ENCODE measurements at regions not wholly inside any gene's neighbourhood (a gene's known extent, or its start where the extent isn't known, plus 50 kb on each side); places are given as distances from the start of the nearest gene placed in this dataset.
A peak's percentile ranks its signal among the peaks of the same experiment; 100 is the strongest.

GRCh38 chr7:101736084-101736483 is 81.3 kb upstream of the CUX1 start:
- H3K4me3 Mint-ChIP-seq, result no peak overlapping the region
- peaks cover 2% of the 10 kb centered on the region for H3K9me3 Mint-ChIP-seq (ENCODE audit: insufficient read depth)
- intact Hi-C loops (cut with micrococcal nuclease), result no loop called here
- no peak for DNase-seq
- no peak overlapping the region for H3K9ac ChIP-seq (ENCODE audit: low read length)
- H3K27me3 ChIP-seq (replicated peaks in 1 of 4; ENCODE audit: control extremely low read depth in 1 of 4, control insufficient read depth in 3 of 4, insufficient read depth in 4 of 4, low read length in 3 of 4), result no peaks in the 10 kb centered on the region
- ChIA-PET POLR2A (interaction anchor here (0.7 kb wide), 2 partner anchors 37 to 59 kb away, joined by 3 to 8 read pairs; no protein-coding TSS in a partner anchor), CTCF (no interaction called here)
- no peak overlapping the region for H3K27ac Mint-ChIP-seq
- no peak overlapping the region for H3K4me3 ChIP-seq (ENCODE audit: control extremely low read depth in 1 of 5, extremely low read depth in 1 of 5, insufficient read depth in 1 of 5, low read depth in 2 of 5, low read length in 4 of 5)
- no peaks in the 10 kb centered on the region for H4K20me1 ChIP-seq (ENCODE audit: control insufficient read depth, insufficient read depth, low read length, poor library complexity, severe bottlenecking)
- no peak for ATAC-seq (ENCODE audit: low read depth)
- H3K9me3 ChIP-seq (ENCODE audit: control extremely low read depth in 1 of 3, control insufficient read depth in 2 of 3, insufficient read depth in 1 of 3, low read length in 2 of 3), result peaks cover 0 to 2% (median 0%) of the 10 kb centered on the region in 3 donors
- no peak overlapping the region for H3K27ac ChIP-seq (ENCODE audit: low read length in 2 of 2)
- peaks cover 6% of the 10 kb centered on the region for H3K27me3 Mint-ChIP-seq
- H2AFZ ChIP-seq (ENCODE audit: insufficient read depth, low read depth, low read length, poor library complexity, severe bottlenecking), result no peak overlapping the region
- H3K79me2 ChIP-seq (ENCODE audit: control insufficient read depth, insufficient read depth, low read length), result no peaks in the 10 kb centered on the region
- H3K4me1 Mint-ChIP-seq, result peaks cover 19% of the 10 kb centered on the region
- 90% methylated on average over 1 of the region's 3 CpGs for WGBS (ENCODE audit: insufficient coverage)
- TF ChIP-seq CTCF (IDR thresholded peaks at IDR 0.05) (no peak), EZH2 (IDR thresholded peaks at IDR 0.05; ENCODE audit: borderline replicate concordance, insufficient read depth, low read depth, low read length, poor library complexity, severe bottlenecking) (no peak)
- no peaks in the 10 kb centered on the region for H3K36me3 ChIP-seq (replicated peaks in 1 of 2; ENCODE audit: control extremely low read depth in 1 of 2, control insufficient read depth in 1 of 2, extremely low read depth in 1 of 2, insufficient read depth in 2 of 2, low read length in 1 of 2)
- peaks cover 12 to 21% of the 10 kb centered on the region in 2 donors for H3K4me1 ChIP-seq (ENCODE audit: control insufficient read depth in 2 of 2, insufficient read depth in 2 of 2, low read length in 2 of 2)
- H3K4me2 ChIP-seq (replicated peaks; ENCODE audit: low read depth, low read length, poor library complexity, severe bottlenecking), result no peak overlapping the region

DNA sequence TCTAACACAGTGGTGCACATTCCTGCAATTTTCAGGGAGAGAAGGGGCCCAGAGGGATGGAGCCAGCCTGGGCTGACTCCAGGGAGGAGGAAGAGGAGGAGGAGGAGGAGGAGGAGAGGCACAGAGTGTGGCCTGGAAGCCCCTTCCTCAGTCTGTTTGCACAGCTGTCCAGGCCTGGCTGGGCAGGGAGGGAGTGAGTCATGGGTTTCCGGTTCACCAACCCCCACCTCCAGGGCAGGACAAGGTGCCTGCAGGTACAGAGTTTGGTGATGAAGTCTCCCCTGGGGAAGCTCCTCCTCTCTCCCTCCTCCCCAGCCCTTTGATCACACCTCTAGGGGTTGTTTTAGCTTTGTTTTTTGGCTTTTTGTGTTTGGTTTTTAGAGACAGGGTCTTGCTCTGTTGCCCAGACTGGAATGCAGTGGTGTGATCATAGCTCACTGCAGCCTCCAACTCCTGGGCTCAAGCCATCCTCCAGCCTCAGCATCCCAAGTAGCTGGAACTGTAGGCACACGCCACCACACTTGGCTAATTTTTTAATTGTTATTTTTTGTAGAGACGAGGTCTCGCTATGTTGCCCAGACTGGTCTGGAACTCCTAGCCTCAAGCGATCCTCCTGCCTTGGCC is 77.5 kb upstream of the CUX1 start:
- DNase-seq (no peak), ATAC-seq (ENCODE audit: low read depth) (peak; percentile 23)
- H3K27ac ChIP-seq (ENCODE audit: low read length in 2 of 2), result no peak overlapping the region
- H3K9me3 Mint-ChIP-seq (ENCODE audit: insufficient read depth), result peaks cover 2% of the 10 kb centered on the region
- H3K27me3 ChIP-seq (replicated peaks in 1 of 4; ENCODE audit: control extremely low read depth in 1 of 4, control insufficient read depth in 3 of 4, insufficient read depth in 4 of 4, low read length in 3 of 4), result peaks cover 0 to 8% (median 0%) of the 10 kb centered on the region in 4 experiments
- no peaks in the 10 kb centered on the region for H3K27me3 Mint-ChIP-seq
- H3K4me1 Mint-ChIP-seq, result peaks cover 37% of the 10 kb centered on the region
- WGBS (ENCODE audit: insufficient coverage), result 84% methylated on average over 4 of the region's 5 CpGs
- no peak overlapping the region for H3K4me3 Mint-ChIP-seq
- ChIA-PET POLR2A (no interaction called here), CTCF (interaction anchor here (1.1 kb wide), 1 partner anchor 9 kb away, joined by 3 read pairs; no protein-coding TSS in a partner anchor)
- H3K79me2 ChIP-seq (ENCODE audit: control insufficient read depth, insufficient read depth, low read length), result peaks cover 5% of the 10 kb centered on the region
- H3K36me3 ChIP-seq (replicated peaks in 1 of 2; ENCODE audit: control extremely low read depth in 1 of 2, control insufficient read depth in 1 of 2, extremely low read depth in 1 of 2, insufficient read depth in 2 of 2, low read length in 1 of 2), result no peaks in the 10 kb centered on the region
- no peak overlapping the region for H3K9ac ChIP-seq (ENCODE audit: low read length)
- TF ChIP-seq CTCF (IDR thresholded peaks at IDR 0.05) (no peak), EZH2 (IDR thresholded peaks at IDR 0.05; ENCODE audit: borderline replicate concordance, insufficient read depth, low read depth, low read length, poor library complexity, severe bottlenecking) (no peak)
- H3K4me3 ChIP-seq (ENCODE audit: control extremely low read depth in 1 of 5, extremely low read depth in 1 of 5, insufficient read depth in 1 of 5, low read depth in 2 of 5, low read length in 4 of 5), result no peak overlapping the region
- H2AFZ ChIP-seq (ENCODE audit: insufficient read depth, low read depth, low read length, poor library complexity, severe bottlenecking), result no peak overlapping the region
- H4K20me1 ChIP-seq (ENCODE audit: control insufficient read depth, insufficient read depth, low read length, poor library complexity, severe bottlenecking), result no peaks in the 10 kb centered on the region
- intact Hi-C loops (cut with micrococcal nuclease), result loop anchor here (5.0 kb wide), 1 partner anchor 53 kb away; no protein-coding TSS in a partner anchor
- H3K9me3 ChIP-seq (ENCODE audit: control extremely low read depth in 1 of 3, control insufficient read depth in 2 of 3, insufficient read depth in 1 of 3, low read length in 2 of 3), result peaks cover 0 to 2% (median 0%) of the 10 kb centered on the region in 3 donors
- H3K4me1 ChIP-seq (ENCODE audit: control insufficient read depth in 2 of 2, insufficient read depth in 2 of 2, low read length in 2 of 2), result peaks cover 35 to 51% of the 10 kb centered on the region in 2 donors
- no peak overlapping the region for H3K27ac Mint-ChIP-seq
- H3K4me2 ChIP-seq (replicated peaks; ENCODE audit: low read depth, low read length, poor library complexity, severe bottlenecking), result no peak overlapping the region
